ENCODE measurements at regions not wholly inside any gene's neighbourhood (a gene's known extent, or its start where the extent isn't known, plus 50 kb on each side); places are given as distances from the start of the nearest gene placed in this dataset.

DNA sequence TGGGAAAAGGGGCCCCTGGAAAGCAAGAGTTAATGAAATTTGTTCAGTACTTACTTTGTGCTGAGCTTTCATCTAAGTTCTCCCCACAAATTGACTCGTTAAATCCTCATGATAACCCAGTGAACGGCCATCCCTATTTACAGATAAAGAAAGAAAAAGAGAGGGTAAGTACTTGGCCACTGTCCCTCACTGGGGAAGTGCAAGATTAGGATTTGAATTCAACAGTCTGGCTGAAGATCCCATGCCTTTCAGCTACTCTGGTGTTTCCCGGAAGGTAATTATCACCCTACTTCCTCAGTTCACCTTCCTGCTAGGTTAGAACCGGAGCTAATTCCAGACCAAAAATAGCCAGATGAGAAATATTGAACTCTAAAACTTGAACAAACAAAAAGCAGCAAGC lies 269.2 kb upstream of the TLE4 start:
- intact Hi-C loops (cut with micrococcal nuclease; ENCODE audit: unreplicated experiment): no loop called here
- Histone ChIP-seq H3K4me1 (ENCODE audit: insufficient read depth, low read length, poor library complexity, severe bottlenecking) (no peaks in the 10 kb centered on the region), H3K36me3 (ENCODE audit: insufficient read depth, low read length, poor library complexity, severe bottlenecking) (no peaks in the 10 kb centered on the region), H3K27me3 (replicated peaks; ENCODE audit: insufficient read depth, low read depth, low read length, poor library complexity) (peaks cover 43% of the 10 kb centered on the region), H3K4me3 (ENCODE audit: low read depth, low read length, poor library complexity, severe bottlenecking) (no peak overlapping the region), H3K9me3 (ENCODE audit: low read depth, low read length, poor library complexity, severe bottlenecking) (no peaks in the 10 kb centered on the region), H3K27ac (ENCODE audit: low read depth, low read length, poor library complexity, severe bottlenecking) (no peak overlapping the region)
- no peak for TF ChIP-seq EZH2 (IDR thresholded peaks at IDR 0.05; ENCODE audit: borderline replicate concordance, low read depth, low read length, poor library complexity, severe bottlenecking)
- TF ChIP-seq, protein P1, sequence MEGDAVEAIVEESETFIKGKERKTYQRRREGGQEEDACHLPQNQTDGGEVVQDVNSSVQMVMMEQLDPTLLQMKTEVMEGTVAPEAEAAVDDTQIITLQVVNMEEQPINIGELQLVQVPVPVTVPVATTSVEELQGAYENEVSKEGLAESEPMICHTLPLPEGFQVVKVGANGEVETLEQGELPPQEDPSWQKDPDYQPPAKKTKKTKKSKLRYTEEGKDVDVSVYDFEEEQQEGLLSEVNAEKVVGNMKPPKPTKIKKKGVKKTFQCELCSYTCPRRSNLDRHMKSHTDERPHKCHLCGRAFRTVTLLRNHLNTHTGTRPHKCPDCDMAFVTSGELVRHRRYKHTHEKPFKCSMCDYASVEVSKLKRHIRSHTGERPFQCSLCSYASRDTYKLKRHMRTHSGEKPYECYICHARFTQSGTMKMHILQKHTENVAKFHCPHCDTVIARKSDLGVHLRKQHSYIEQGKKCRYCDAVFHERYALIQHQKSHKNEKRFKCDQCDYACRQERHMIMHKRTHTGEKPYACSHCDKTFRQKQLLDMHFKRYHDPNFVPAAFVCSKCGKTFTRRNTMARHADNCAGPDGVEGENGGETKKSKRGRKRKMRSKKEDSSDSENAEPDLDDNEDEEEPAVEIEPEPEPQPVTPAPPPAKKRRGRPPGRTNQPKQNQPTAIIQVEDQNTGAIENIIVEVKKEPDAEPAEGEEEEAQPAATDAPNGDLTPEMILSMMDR (conservative IDR thresholded peaks at IDR 0.05; ENCODE audit: low read depth, low read length): no peak
- no peak for DNase-seq (ENCODE audit: low spot score)
- ChIA-PET CTCF (no interaction called here), POLR2A (ENCODE audit: low non-redundant PET) (no interaction called here)
- BruUV-seq (replicated peaks): no TSS peak

DNA sequence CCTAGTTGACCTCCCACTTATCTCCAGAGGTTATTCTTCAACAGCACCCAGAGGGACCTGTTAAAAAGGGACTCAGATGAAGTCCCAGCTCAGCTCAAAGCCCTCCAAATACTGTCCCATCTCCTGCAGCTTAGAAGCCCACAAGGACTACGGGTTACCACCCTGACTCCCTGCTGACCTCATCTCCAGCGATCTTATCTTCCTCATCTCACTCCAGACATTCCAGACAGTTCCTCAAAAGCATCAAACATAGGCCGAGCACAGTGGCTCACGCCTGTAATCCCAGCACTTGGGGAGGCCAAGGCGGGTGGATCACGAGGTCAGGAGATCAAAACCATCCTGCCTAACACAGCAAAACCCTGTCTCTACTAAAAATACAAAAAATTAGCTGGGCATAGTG lies 263.8 kb upstream of the TLE4 start:
- Histone ChIP-seq H3K4me1 (ENCODE audit: insufficient read depth, low read length, poor library complexity, severe bottlenecking) (no peaks in the 10 kb centered on the region), H3K4me3 (ENCODE audit: low read depth, low read length, poor library complexity, severe bottlenecking) (no peak overlapping the region), H3K9me3 (ENCODE audit: low read depth, low read length, poor library complexity, severe bottlenecking) (no peaks in the 10 kb centered on the region), H3K27ac (ENCODE audit: low read depth, low read length, poor library complexity, severe bottlenecking) (no peak overlapping the region), H3K27me3 (replicated peaks; ENCODE audit: insufficient read depth, low read depth, low read length, poor library complexity) (peaks cover 31% of the 10 kb centered on the region), H3K36me3 (ENCODE audit: insufficient read depth, low read length, poor library complexity, severe bottlenecking) (no peaks in the 10 kb centered on the region)
- intact Hi-C loops (cut with micrococcal nuclease; ENCODE audit: unreplicated experiment): no loop called here
- TF ChIP-seq EZH2 (IDR thresholded peaks at IDR 0.05; ENCODE audit: borderline replicate concordance, low read depth, low read length, poor library complexity, severe bottlenecking): no peak
- TF ChIP-seq, protein P1 (conservative IDR thresholded peaks at IDR 0.05; ENCODE audit: low read depth, low read length): no peak
- no TSS peak for BruUV-seq (replicated peaks)
- POLR2A ChIA-PET (ENCODE audit: low non-redundant PET): no interaction called here
- CTCF ChIA-PET: no interaction called here
- DNase-seq (ENCODE audit: low spot score): no peak

DNA sequence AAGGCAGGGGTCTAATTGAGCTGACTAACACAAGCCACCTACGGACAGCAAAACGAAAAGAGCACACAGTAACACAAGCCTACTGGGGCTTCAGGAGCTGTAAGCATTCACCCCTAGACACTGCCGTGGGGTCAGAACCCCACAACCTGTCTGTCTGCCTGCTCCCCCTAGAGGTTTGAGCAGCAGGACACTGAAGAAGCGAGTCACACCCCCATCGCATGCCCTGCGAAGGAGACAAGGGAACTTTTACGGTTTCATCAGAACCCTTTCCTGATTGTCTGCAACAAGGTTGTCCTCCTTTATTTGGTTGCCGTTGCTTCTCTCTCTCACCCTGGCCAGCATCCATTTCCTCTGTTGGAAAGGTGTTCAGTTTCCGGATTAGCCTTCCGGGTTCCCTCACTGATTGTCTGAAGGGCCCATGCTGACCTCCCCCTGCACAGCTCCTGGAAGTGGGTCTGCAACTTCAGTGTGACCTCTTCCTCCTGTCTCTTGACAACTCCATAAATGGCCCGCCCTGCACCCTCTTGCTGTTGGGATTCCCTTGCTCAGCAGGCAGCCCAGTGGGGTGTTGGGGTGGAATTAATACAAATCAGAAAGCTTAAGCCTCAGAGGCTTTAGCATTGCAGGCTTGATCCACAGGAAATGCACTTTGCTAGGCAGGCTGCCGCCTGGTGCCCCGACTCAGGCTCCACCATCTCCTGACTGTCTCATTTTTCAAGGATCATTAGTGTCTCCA lies 258.9 kb upstream of the TLE4 start:
- TF ChIP-seq, protein P1 (conservative IDR thresholded peaks at IDR 0.05; ENCODE audit: low read depth, low read length): no peak
- TF ChIP-seq EZH2 (IDR thresholded peaks at IDR 0.05; ENCODE audit: borderline replicate concordance, low read depth, low read length, poor library complexity, severe bottlenecking): no peak
- BruUV-seq (replicated peaks): no TSS peak
- CTCF ChIA-PET: no interaction called here
- POLR2A ChIA-PET (ENCODE audit: low non-redundant PET): no interaction called here
- intact Hi-C loops (cut with micrococcal nuclease; ENCODE audit: unreplicated experiment): no loop called here
- Histone ChIP-seq H3K36me3 (ENCODE audit: insufficient read depth, low read length, poor library complexity, severe bottlenecking) (no peaks in the 10 kb centered on the region), H3K4me1 (ENCODE audit: insufficient read depth, low read length, poor library complexity, severe bottlenecking) (no peaks in the 10 kb centered on the region), H3K4me3 (ENCODE audit: low read depth, low read length, poor library complexity, severe bottlenecking) (no peak overlapping the region), H3K9me3 (ENCODE audit: low read depth, low read length, poor library complexity, severe bottlenecking) (no peaks in the 10 kb centered on the region), H3K27ac (ENCODE audit: low read depth, low read length, poor library complexity, severe bottlenecking) (no peak overlapping the region), H3K27me3 (replicated peaks; ENCODE audit: insufficient read depth, low read depth, low read length, poor library complexity) (peaks cover 65% of the 10 kb centered on the region)
- no peak for DNase-seq (ENCODE audit: low spot score)

Data from A673 (cell line).